ENCODE measurements at regions not wholly inside any gene's neighbourhood (a gene's known extent, or its start where the extent isn't known, plus 50 kb on each side); places are given as distances from the start of the nearest gene placed in this dataset.

DNA sequence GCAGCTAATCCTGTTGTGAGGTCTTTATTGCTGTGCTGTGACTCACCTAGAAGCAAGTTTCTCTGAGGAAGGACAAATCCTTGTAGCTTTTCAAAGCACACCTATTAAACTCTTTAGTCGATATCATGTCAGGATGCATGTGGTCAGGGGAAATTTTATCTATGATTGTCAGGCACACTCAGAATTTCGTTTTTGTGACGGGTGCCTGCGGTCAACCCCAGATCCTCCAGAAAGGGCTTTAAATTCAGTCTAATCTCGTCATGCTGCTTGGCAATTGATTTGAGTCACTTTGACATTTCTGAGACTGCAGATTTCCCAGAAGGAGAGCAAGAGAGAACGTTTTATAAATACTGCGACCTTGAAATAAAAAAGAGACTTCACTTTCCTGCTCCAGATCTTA lies 316.9 kb downstream of the FGF9 start:
- DNase-seq (ENCODE audit: low read depth), result no peak
- TF ChIP-seq, protein P1, sequence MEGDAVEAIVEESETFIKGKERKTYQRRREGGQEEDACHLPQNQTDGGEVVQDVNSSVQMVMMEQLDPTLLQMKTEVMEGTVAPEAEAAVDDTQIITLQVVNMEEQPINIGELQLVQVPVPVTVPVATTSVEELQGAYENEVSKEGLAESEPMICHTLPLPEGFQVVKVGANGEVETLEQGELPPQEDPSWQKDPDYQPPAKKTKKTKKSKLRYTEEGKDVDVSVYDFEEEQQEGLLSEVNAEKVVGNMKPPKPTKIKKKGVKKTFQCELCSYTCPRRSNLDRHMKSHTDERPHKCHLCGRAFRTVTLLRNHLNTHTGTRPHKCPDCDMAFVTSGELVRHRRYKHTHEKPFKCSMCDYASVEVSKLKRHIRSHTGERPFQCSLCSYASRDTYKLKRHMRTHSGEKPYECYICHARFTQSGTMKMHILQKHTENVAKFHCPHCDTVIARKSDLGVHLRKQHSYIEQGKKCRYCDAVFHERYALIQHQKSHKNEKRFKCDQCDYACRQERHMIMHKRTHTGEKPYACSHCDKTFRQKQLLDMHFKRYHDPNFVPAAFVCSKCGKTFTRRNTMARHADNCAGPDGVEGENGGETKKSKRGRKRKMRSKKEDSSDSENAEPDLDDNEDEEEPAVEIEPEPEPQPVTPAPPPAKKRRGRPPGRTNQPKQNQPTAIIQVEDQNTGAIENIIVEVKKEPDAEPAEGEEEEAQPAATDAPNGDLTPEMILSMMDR (conservative IDR thresholded peaks at IDR 0.05; ENCODE audit: low read length), result no peak
- H3K4me3 ChIP-seq (ENCODE audit: low read length), result no peak overlapping the region

DNA sequence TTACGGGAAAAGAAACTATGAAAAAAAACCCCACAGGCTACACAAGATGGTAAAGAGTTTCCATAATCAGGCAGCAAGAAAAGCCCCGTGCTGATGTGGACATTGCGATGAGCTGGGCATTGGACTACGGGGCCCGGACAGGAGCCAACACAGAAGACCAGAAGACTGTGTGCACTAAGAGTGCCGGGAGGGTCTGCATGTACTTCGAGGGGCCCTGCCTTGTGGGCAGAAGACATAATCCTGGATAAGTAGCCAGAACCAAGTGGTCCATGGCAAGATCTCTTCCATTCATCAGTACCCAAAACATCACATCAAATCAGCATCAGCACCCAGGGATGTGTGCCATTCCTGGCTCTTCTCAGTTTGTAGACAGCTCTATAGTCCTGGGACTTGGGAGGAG lies 317.8 kb downstream of the FGF9 start:
- TF ChIP-seq, protein P1 (conservative IDR thresholded peaks at IDR 0.05; ENCODE audit: low read length), result no peak
- no peak for DNase-seq (ENCODE audit: low read depth)
- no peak overlapping the region for H3K4me3 ChIP-seq (ENCODE audit: low read length)

DNA sequence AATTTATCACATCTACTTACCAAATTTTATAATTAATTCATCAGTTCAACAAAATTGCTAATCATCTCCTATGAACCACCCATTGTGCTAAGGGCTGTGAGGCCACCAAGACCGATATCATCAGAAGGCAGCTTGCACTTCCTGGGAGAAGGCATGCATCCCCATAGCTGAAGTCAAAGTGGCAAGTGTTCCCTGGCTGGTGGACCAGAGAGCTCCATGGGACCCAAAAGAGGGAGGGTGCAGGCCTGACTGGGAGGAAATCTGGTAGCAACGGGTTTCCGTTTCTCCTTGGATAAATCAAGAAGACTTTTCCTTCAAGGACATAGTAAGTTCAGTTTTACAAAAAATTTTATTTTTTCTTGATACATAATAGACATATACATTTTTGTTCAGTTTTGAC lies 325.2 kb downstream of the FGF9 start:
- no peak for DNase-seq (ENCODE audit: low read depth)
- TF ChIP-seq, protein P1 (conservative IDR thresholded peaks at IDR 0.05; ENCODE audit: low read length), result no peak

DNA sequence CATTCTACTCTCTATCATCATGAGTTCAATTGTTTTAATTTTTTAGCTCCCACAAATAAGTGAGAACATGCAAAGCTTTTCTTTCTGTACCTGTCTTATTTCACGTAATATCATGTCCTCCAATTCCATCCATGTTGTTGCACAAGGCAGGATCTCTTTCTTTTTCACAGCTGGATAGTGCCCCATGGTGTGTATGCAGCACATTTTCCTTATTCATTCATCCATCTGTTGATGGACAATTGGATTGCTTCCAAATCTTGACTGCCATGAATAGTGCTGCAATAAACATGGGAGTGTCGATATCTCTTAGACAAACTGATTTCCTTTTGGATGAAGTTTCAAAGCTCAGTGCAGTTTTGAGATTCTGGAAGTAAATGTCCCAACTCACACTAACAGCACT lies 326.9 kb downstream of the FGF9 start:
- TF ChIP-seq, protein P1 (conservative IDR thresholded peaks at IDR 0.05; ENCODE audit: low read length), result no peak
- DNase-seq (ENCODE audit: low read depth), result no peak
- H3K4me3 ChIP-seq (ENCODE audit: low read length), result no peak overlapping the region

More for the DNA sequence above, 325.2 kb downstream of the FGF9 start:
- no peak overlapping the region for H3K4me3 ChIP-seq (ENCODE audit: low read length)

DNA sequence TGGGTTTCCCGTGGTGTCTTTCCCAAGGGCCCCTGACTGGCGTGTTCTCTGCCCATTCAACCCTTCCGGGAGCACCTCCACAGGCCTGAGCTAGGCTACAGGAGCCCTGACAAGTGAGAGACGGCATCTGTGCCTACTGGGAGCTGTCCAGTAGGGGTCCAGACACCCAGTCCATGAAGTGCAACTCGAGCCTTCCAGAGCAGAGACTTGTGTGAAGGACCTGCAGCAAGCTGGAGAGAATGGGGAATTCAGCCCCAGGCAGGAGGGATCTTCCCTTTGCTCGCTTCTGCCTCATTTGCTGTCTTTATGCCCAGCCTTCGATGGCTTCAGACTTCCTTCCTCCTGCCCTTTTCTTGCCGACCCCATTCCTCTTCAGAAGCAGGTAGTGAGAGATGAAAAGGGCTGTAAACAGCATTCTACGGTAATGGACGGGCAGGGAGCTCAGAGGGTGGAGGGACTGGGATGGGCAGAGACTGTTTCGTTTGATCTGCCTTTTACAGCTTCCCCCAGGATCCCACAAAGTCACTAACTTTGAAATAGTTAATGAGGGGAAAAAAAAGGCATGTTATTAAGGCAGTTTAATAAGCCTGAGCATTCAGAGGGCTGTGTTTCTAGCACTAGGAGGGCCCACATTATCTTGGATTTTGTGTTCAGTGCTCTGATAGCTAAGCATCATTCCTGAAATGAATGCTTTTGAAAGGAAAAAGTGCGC lies 327.6 kb downstream of the FGF9 start:
- H3K4me3 ChIP-seq (ENCODE audit: low read length), result no peak overlapping the region
- no peak for DNase-seq (ENCODE audit: low read depth)
- TF ChIP-seq, protein P1 (conservative IDR thresholded peaks at IDR 0.05; ENCODE audit: low read length), result no peak

GRCh38 chr13:21999666-22000065 lies 328.8 kb downstream of the FGF9 start:
- no peak for DNase-seq (ENCODE audit: low read depth)
- TF ChIP-seq, protein P1 (conservative IDR thresholded peaks at IDR 0.05; ENCODE audit: low read length), result no peak
- no peak overlapping the region for H3K4me3 ChIP-seq (ENCODE audit: low read length)

- H3K4me3 ChIP-seq (ENCODE audit: low read length), result no peak overlapping the region
- TF ChIP-seq, protein P1 (conservative IDR thresholded peaks at IDR 0.05; ENCODE audit: low read length), result no peak
- no peak for DNase-seq (ENCODE audit: low read depth)
Observed at GRCh38 chr13:22000191-22000590, 329.3 kb downstream of the FGF9 start.

All from AG10803 (cell line).